ENCODE measurements at regions not wholly inside any gene's neighbourhood (a gene's known extent, or its start where the extent isn't known, plus 50 kb on each side); places are given as distances from the start of the nearest gene placed in this dataset.

- Histone ChIP-seq H3K4me3 (ENCODE audit: low read length) (no peak overlapping the region), H3K4me1 (ENCODE audit: insufficient read depth, low read length) (no peaks in the 10 kb centered on the region), H3K27ac (ENCODE audit: low read depth, low read length) (no peak overlapping the region), H3K9me3 (ENCODE audit: low read length) (no peaks in the 10 kb centered on the region), H3K36me3 (ENCODE audit: insufficient read depth, low read length) (no peaks in the 10 kb centered on the region), H3K27me3 (ENCODE audit: insufficient read depth, low read length, poor library complexity, severe bottlenecking) (no peaks in the 10 kb centered on the region)
- Mint-ChIP-seq H3K27ac (no peak overlapping the region), H3K36me3 (no peaks in the 10 kb centered on the region), H3K4me3 (peak overlapping the region in 1 of 7 donors; percentile 24), H3K27me3 (peaks cover 0 to 7% of the 10 kb centered on the region in 2 donors), H3K9me3 (no peaks in the 10 kb centered on the region), H3K4me1 (peaks cover 2 to 12% (median 2%) of the 10 kb centered on the region in 3 donors)
- CTCF ChIA-PET, result no interaction called here
- no peak for DNase-seq
- POLR2A ChIA-PET, result no interaction called here
Measured at GRCh38 chrX:42102586-42103282, 179.4 kb upstream of the CASK start.

- no peaks in the 10 kb centered on the region for H3K36me3 Mint-ChIP-seq
- peaks cover 0 to 6% of the 10 kb centered on the region in 2 donors for H3K27me3 Mint-ChIP-seq
- Histone ChIP-seq H3K9me3 (ENCODE audit: low read length) (no peaks in the 10 kb centered on the region), H3K4me1 (ENCODE audit: insufficient read depth, low read length) (no peaks in the 10 kb centered on the region), H3K27ac (ENCODE audit: low read depth, low read length) (no peak overlapping the region), H3K27me3 (ENCODE audit: insufficient read depth, low read length, poor library complexity, severe bottlenecking) (no peaks in the 10 kb centered on the region), H3K4me3 (ENCODE audit: low read length) (no peak overlapping the region), H3K36me3 (ENCODE audit: insufficient read depth, low read length) (no peaks in the 10 kb centered on the region)
- DNase-seq, result no peak
- no peaks in the 10 kb centered on the region for H3K9me3 Mint-ChIP-seq
- no peak overlapping the region for H3K4me3 Mint-ChIP-seq
- CTCF ChIA-PET, result no interaction called here
- POLR2A ChIA-PET, result no interaction called here
- H3K4me1 Mint-ChIP-seq, result peaks cover 6 to 9% (median 6%) of the 10 kb centered on the region in 3 donors
- no peak overlapping the region for H3K27ac Mint-ChIP-seq
Measured at GRCh38 chrX:42098900-42099299, 175.5 kb upstream of the CASK start.

- no peak overlapping the region for H3K4me3 ChIP-seq (ENCODE audit: low read length)
- no peak for DNase-seq
- H3K9me3 ChIP-seq (ENCODE audit: low read length), result no peaks in the 10 kb centered on the region
- Mint-ChIP-seq H3K27me3 (peaks cover 0 to 2% of the 10 kb centered on the region in 2 donors), H3K36me3 (no peaks in the 10 kb centered on the region), H3K4me3 (no peak overlapping the region), H3K27ac (no peak overlapping the region), H3K9me3 (no peaks in the 10 kb centered on the region), H3K4me1 (peaks cover 6 to 14% (median 8%) of the 10 kb centered on the region in 3 donors)
- no peaks in the 10 kb centered on the region for H3K27me3 ChIP-seq (ENCODE audit: insufficient read depth, low read length, poor library complexity, severe bottlenecking)
- H3K4me1 ChIP-seq (ENCODE audit: insufficient read depth, low read length), result no peaks in the 10 kb centered on the region
- no peak overlapping the region for H3K27ac ChIP-seq (ENCODE audit: low read depth, low read length)
- no peaks in the 10 kb centered on the region for H3K36me3 ChIP-seq (ENCODE audit: insufficient read depth, low read length)
- ChIA-PET POLR2A (no interaction called here), CTCF (no interaction called here)
Measured at GRCh38 chrX:42097486-42097885, 174.1 kb upstream of the CASK start.

GRCh38 chrX:42096265-42096920, 173.0 kb upstream of the CASK start:
- Mint-ChIP-seq H3K27me3 (peaks cover 0 to 2% of the 10 kb centered on the region in 2 donors), H3K4me3 (peak overlapping the region in 1 of 7 donors; percentile 3), H3K9me3 (no peaks in the 10 kb centered on the region), H3K36me3 (no peaks in the 10 kb centered on the region), H3K4me1 (peaks cover 6 to 14% (median 8%) of the 10 kb centered on the region in 3 donors), H3K27ac (no peak overlapping the region)
- CTCF ChIA-PET, result no interaction called here
- POLR2A ChIA-PET, result no interaction called here
- Histone ChIP-seq H3K27me3 (ENCODE audit: insufficient read depth, low read length, poor library complexity, severe bottlenecking) (no peaks in the 10 kb centered on the region), H3K4me3 (ENCODE audit: low read length) (no peak overlapping the region), H3K36me3 (ENCODE audit: insufficient read depth, low read length) (no peaks in the 10 kb centered on the region), H3K27ac (ENCODE audit: low read depth, low read length) (no peak overlapping the region), H3K4me1 (ENCODE audit: insufficient read depth, low read length) (no peaks in the 10 kb centered on the region), H3K9me3 (ENCODE audit: low read length) (no peaks in the 10 kb centered on the region)
- DNase-seq, result no peak

GRCh38 chrX:42094218-42094617, 170.9 kb upstream of the CASK start:
- H3K36me3 Mint-ChIP-seq, result no peaks in the 10 kb centered on the region
- H3K9me3 ChIP-seq (ENCODE audit: low read length), result no peaks in the 10 kb centered on the region
- DNase-seq, result no peak
- H3K27me3 Mint-ChIP-seq, result peaks cover 0 to 4% of the 10 kb centered on the region in 2 donors
- peak overlapping the region; percentile 9 to 76 (median 59) for H3K4me3 Mint-ChIP-seq
- POLR2A ChIA-PET, result no interaction called here
- H3K27ac ChIP-seq (ENCODE audit: low read depth, low read length), result no peak overlapping the region
- no peaks in the 10 kb centered on the region for H3K9me3 Mint-ChIP-seq
- no peaks in the 10 kb centered on the region for H3K4me1 ChIP-seq (ENCODE audit: insufficient read depth, low read length)
- H3K36me3 ChIP-seq (ENCODE audit: insufficient read depth, low read length), result no peaks in the 10 kb centered on the region
- H3K4me1 Mint-ChIP-seq, result peaks cover 6 to 22% (median 8%) of the 10 kb centered on the region in 3 donors
- H3K27ac Mint-ChIP-seq, result peak overlapping the region in 5 of 8 donors; percentile 39 to 74 (median 60)
- no peak overlapping the region for H3K4me3 ChIP-seq (ENCODE audit: low read length)
- H3K27me3 ChIP-seq (ENCODE audit: insufficient read depth, low read length, poor library complexity, severe bottlenecking), result no peaks in the 10 kb centered on the region
- CTCF ChIA-PET, result no interaction called here

GRCh38 chrX:42093756-42094155, 170.4 kb upstream of the CASK start:
- POLR2A ChIA-PET, result no interaction called here

GRCh38 chrX:42090395-42090794, 167.0 kb upstream of the CASK start:
- H3K27ac Mint-ChIP-seq, result no peak overlapping the region
- POLR2A ChIA-PET, result no interaction called here

More at GRCh38 chrX:42093756-42094155, 170.4 kb upstream of the CASK start:
- Mint-ChIP-seq H3K4me1 (peaks cover 6 to 22% (median 8%) of the 10 kb centered on the region in 3 donors), H3K36me3 (no peaks in the 10 kb centered on the region), H3K9me3 (no peaks in the 10 kb centered on the region), H3K27ac (peak overlapping the region in 5 of 8 donors; percentile 30 to 74 (median 60)), H3K27me3 (peaks cover 0 to 4% of the 10 kb centered on the region in 2 donors), H3K4me3 (peak overlapping the region; percentile 9 to 76 (median 59))
- Histone ChIP-seq H3K27me3 (ENCODE audit: insufficient read depth, low read length, poor library complexity, severe bottlenecking) (no peaks in the 10 kb centered on the region), H3K36me3 (ENCODE audit: insufficient read depth, low read length) (no peaks in the 10 kb centered on the region), H3K9me3 (ENCODE audit: low read length) (no peaks in the 10 kb centered on the region), H3K4me3 (ENCODE audit: low read length) (no peak overlapping the region), H3K4me1 (ENCODE audit: insufficient read depth, low read length) (no peaks in the 10 kb centered on the region), H3K27ac (ENCODE audit: low read depth, low read length) (no peak overlapping the region)
- CTCF ChIA-PET, result no interaction called here
- DNase-seq, result no peak

GRCh38 chrX:42089031-42089430, 165.7 kb upstream of the CASK start:
- peaks cover 0 to 2% of the 10 kb centered on the region in 2 donors for H3K27me3 Mint-ChIP-seq
- CTCF ChIA-PET, result no interaction called here

More at GRCh38 chrX:42090395-42090794, 167.0 kb upstream of the CASK start:
- Mint-ChIP-seq H3K36me3 (no peaks in the 10 kb centered on the region), H3K9me3 (no peaks in the 10 kb centered on the region), H3K4me1 (peaks cover 6 to 22% (median 8%) of the 10 kb centered on the region in 3 donors), H3K27me3 (peaks cover 0 to 3% of the 10 kb centered on the region in 2 donors), H3K4me3 (no peak overlapping the region)
- no peaks in the 10 kb centered on the region for H3K9me3 ChIP-seq (ENCODE audit: low read length)
- H3K4me1 ChIP-seq (ENCODE audit: insufficient read depth, low read length), result no peaks in the 10 kb centered on the region
- no peaks in the 10 kb centered on the region for H3K36me3 ChIP-seq (ENCODE audit: insufficient read depth, low read length)
- H3K4me3 ChIP-seq (ENCODE audit: low read length), result no peak overlapping the region
- no peak for DNase-seq
- H3K27me3 ChIP-seq (ENCODE audit: insufficient read depth, low read length, poor library complexity, severe bottlenecking), result no peaks in the 10 kb centered on the region
- CTCF ChIA-PET, result no interaction called here
- no peak overlapping the region for H3K27ac ChIP-seq (ENCODE audit: low read depth, low read length)

More at GRCh38 chrX:42089031-42089430, 165.7 kb upstream of the CASK start:
- no peaks in the 10 kb centered on the region for H3K9me3 Mint-ChIP-seq
- no peak overlapping the region for H3K4me3 ChIP-seq (ENCODE audit: low read length)
- no peak for DNase-seq
- no peaks in the 10 kb centered on the region for H3K36me3 ChIP-seq (ENCODE audit: insufficient read depth, low read length)
- no peak overlapping the region for H3K27ac Mint-ChIP-seq
- POLR2A ChIA-PET, result no interaction called here
- no peaks in the 10 kb centered on the region for H3K9me3 ChIP-seq (ENCODE audit: low read length)
- H3K36me3 Mint-ChIP-seq, result no peaks in the 10 kb centered on the region
- H3K27ac ChIP-seq (ENCODE audit: low read depth, low read length), result no peak overlapping the region
- H3K4me3 Mint-ChIP-seq, result no peak overlapping the region
- H3K4me1 Mint-ChIP-seq, result peaks cover 2 to 17% (median 3%) of the 10 kb centered on the region in 3 donors
- H3K27me3 ChIP-seq (ENCODE audit: insufficient read depth, low read length, poor library complexity, severe bottlenecking), result no peaks in the 10 kb centered on the region
- H3K4me1 ChIP-seq (ENCODE audit: insufficient read depth, low read length), result no peaks in the 10 kb centered on the region
